ENCODE measurements at regions not wholly inside any gene's neighbourhood (a gene's known extent, or its start where the extent isn't known, plus 50 kb on each side); places are given as distances from the start of the nearest gene placed in this dataset.

DNA sequence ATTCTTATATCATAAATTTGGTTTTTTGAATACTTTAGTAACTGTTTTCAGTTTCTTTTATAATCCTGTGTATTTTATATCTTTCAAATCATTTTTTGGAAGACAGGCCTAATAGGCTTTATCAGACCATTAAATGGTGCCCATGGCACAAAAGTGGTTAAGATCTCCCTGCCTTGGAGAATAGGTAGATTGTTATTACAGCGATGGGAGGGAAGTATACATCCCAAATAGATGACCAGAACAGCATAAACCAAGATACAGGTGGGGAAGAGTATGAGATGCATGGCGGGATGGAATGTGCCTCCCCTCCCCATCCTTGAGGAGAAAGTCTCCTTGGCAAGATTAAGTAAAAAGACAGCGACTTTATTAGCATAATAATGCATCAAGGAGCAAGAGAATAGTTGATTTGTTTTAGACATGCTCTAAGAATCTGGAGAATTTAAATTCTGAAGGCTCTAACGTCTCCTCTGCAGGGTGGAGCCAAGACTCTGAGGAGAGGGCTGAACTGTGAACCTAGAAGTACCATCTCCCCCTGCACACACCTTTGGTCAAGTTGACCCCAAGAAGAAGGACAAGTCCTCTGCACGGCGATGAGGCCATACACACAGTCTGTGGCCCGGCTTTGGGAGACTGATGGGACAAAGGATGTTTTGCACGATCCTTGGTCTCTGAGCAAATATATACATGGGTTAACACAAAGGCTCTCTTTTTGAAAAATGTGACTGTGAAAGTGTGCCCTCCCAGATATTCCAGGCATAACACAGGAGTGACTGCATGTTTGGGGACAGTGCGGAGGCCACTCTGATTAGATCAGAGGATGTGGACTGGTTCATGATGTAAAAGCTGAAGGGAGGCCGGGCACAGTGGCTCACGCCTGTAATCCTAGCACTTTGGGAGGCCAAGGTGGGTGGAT is 61.1 kb upstream of the SLC35C1 start:
- ChIA-PET POLR2A (no interaction called here), CTCF (no interaction called here)
- Histone ChIP-seq H3K27ac (ENCODE audit: insufficient read depth, low read depth, low read length) (no peak overlapping the region), H3K9me1 (replicated peaks; ENCODE audit: control insufficient read depth, extremely low read depth, insufficient read depth, low read length) (no peaks in the 10 kb centered on the region), H3K9ac (replicated peaks; ENCODE audit: extremely low read depth, insufficient read depth, low read length) (no peak overlapping the region), H3K36me3 (ENCODE audit: control insufficient read depth in 2 of 2, extremely low read depth in 1 of 2, insufficient read depth in 2 of 2, low read length in 2 of 2) (no peaks in the 10 kb centered on the region), H4K20me1 (replicated peaks; ENCODE audit: control insufficient read depth, extremely low read depth, insufficient read depth, low read length) (no peaks in the 10 kb centered on the region), H3K79me2 (ENCODE audit: control insufficient read depth, insufficient read depth, low read length) (no peaks in the 10 kb centered on the region), H3K4me2 (ENCODE audit: insufficient read depth, low read length) (no peak overlapping the region), H2AFZ (ENCODE audit: low read depth, low read length) (no peak overlapping the region), H3K4me3 (replicated peaks in 1 of 3; ENCODE audit: insufficient read depth in 1 of 3, low read depth in 1 of 3, low read length in 3 of 3) (no peak overlapping the region), H3K4me1 (ENCODE audit: control insufficient read depth, extremely low read depth, insufficient read depth, low read length) (peaks cover 2% of the 10 kb centered on the region), H3K9me3 (replicated peaks; ENCODE audit: control insufficient read depth, insufficient read depth, low read length) (no peaks in the 10 kb centered on the region), H3K27me3 (ENCODE audit: control insufficient read depth in 2 of 2, insufficient read depth in 2 of 2, low read length in 2 of 2) (peaks cover 2 to 6% of the 10 kb centered on the region in 2 experiments)
- DNase-seq (ENCODE audit: low read depth, low spot score) (no peak), FAIRE-seq (no peak)
- dilution Hi-C loops (cut with MboI; ENCODE audit: extremely low pct_ligation_motif_present, low sequenced_read_pairs) = no loop called here
- intact Hi-C loops (cut with micrococcal nuclease) = no loop called here
- TF ChIP-seq MYC (IDR thresholded peaks at IDR 0.05; ENCODE audit: low read depth, low read length) = no peak
- no peak for TF ChIP-seq CTCF (IDR thresholded peaks at IDR 0.05; ENCODE audit: extremely low read depth in 1 of 2, insufficient read depth in 1 of 2, low read depth in 1 of 2, low read length in 2 of 2)
- TF ChIP-seq FOS (IDR thresholded peaks at IDR 0.05; ENCODE audit: borderline replicate concordance, insufficient read depth, low read length) = no peak
- no peak for TF ChIP-seq GATA2 (IDR thresholded peaks at IDR 0.05; ENCODE audit: insufficient read depth, insufficient read length, low read depth, low read length)
- no peak for TF ChIP-seq POLR2A (IDR thresholded peaks at IDR 0.05; ENCODE audit: low read depth, low read length)
- TF ChIP-seq, protein P1, sequence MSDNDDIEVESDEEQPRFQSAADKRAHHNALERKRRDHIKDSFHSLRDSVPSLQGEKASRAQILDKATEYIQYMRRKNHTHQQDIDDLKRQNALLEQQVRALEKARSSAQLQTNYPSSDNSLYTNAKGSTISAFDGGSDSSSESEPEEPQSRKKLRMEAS (IDR thresholded peaks at IDR 0.05; ENCODE audit: insufficient read depth, insufficient read length) = no peak
- TF ChIP-seq JUN (IDR thresholded peaks at IDR 0.05; ENCODE audit: borderline replicate concordance, insufficient read depth, insufficient read length, low read depth) = no peak
- TF ChIP-seq EZH2 (IDR thresholded peaks at IDR 0.05; ENCODE audit: borderline replicate concordance, low read depth, low read length, severe bottlenecking) = no peak
- no peak for TF ChIP-seq POLR2AphosphoS5 (IDR thresholded peaks at IDR 0.05; ENCODE audit: insufficient read depth, low read depth, low read length)
- BruUV-seq (replicated peaks) = no TSS peak

Measured in endothelial cell of umbilical vein (primary cell).